SH-SY5Y (cell line): ENCODE measurements at regions not wholly inside any gene's neighbourhood (a gene's known extent, or its start where the extent isn't known, plus 50 kb on each side); places are given as distances from the start of the nearest gene placed in this dataset.

Experiments used
- GATA2 ChIP-seq: IDR thresholded peaks from 2 replicates; pipeline ENCODE4 v1.6.1; 2011; ENCODE audit warnings: mild to moderate bottlenecking, low read depth, low read length
- GATA3 ChIP-seq: IDR thresholded peaks from 2 replicates; pipeline ENCODE4 v1.6.1; 2011; ENCODE audit warnings: low read depth, mild to moderate bottlenecking, low read length, moderate library complexity

DNA sequence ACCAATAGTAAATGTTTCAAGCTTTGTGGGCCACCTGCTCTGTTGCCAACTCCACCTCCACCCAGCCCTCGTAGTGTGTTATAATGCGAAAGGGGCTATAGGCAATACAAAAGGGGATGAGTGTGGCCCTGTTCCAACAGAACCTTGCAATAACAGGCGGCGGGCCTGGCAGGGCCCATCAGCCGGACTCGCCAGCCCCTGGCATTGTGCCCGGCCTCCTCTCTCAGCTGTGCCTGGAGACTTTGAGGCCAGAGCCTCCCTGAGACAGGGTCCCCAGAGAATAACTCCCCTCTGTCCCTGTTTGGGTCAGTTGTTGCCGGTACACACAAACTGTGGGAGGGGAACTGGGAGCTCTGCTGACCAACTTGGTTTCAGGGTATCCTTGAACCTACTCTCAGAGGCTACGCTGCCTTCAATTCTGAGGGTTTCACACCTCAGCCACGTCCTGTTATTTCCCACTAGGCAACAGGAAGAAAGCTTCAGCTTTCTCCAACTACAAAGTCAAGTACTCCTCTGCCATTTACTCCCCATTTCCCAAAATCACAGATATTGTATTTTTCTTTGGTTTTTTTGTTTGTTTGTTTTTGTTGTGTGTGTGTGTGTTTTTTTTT, 58.0 kb upstream of the ZNF236 start:
- TF ChIP-seq GATA2 = no peak
- no peak for TF ChIP-seq GATA3
